ENCODE measurements at regions not wholly inside any gene's neighbourhood (a gene's known extent, or its start where the extent isn't known, plus 50 kb on each side); places are given as distances from the start of the nearest gene placed in this dataset.

- no peak overlapping the region for H3K27ac ChIP-seq (ENCODE audit: low read depth, low read length, poor library complexity, severe bottlenecking)
- H3K4me3 ChIP-seq (ENCODE audit: low read depth, low read length, poor library complexity, severe bottlenecking), result no peak overlapping the region
- POLR2A ChIA-PET (ENCODE audit: low non-redundant PET), result no interaction called here
- no peaks in the 10 kb centered on the region for H3K4me1 ChIP-seq (ENCODE audit: insufficient read depth, low read length, poor library complexity, severe bottlenecking)
- TF ChIP-seq CTCF (conservative IDR thresholded peaks at IDR 0.05; ENCODE audit: low read depth, low read length) (no peak), EZH2 (IDR thresholded peaks at IDR 0.05; ENCODE audit: borderline replicate concordance, low read depth, low read length, poor library complexity, severe bottlenecking) (no peak)
- CTCF ChIA-PET, result no interaction called here
- no peak for DNase-seq (ENCODE audit: low spot score)
- H3K9me3 ChIP-seq (ENCODE audit: low read depth, low read length, poor library complexity, severe bottlenecking), result peaks cover 18% of the 10 kb centered on the region
- no TSS peak for BruUV-seq (replicated peaks)
- H3K36me3 ChIP-seq (ENCODE audit: insufficient read depth, low read length, poor library complexity, severe bottlenecking), result no peaks in the 10 kb centered on the region
- intact Hi-C loops (cut with micrococcal nuclease; ENCODE audit: unreplicated experiment), result no loop called here
- no peaks in the 10 kb centered on the region for H3K27me3 ChIP-seq (replicated peaks; ENCODE audit: insufficient read depth, low read depth, low read length, poor library complexity)
Measured at GRCh38 chr17:70976447-70976846, 807.1 kb downstream of the KCNJ2 start.

- no peak overlapping the region for H3K27ac ChIP-seq (ENCODE audit: low read depth, low read length, poor library complexity, severe bottlenecking)
- H3K9me3 ChIP-seq (ENCODE audit: low read depth, low read length, poor library complexity, severe bottlenecking), result peaks cover 24% of the 10 kb centered on the region
- H3K27me3 ChIP-seq (replicated peaks; ENCODE audit: insufficient read depth, low read depth, low read length, poor library complexity), result no peaks in the 10 kb centered on the region
- no peak overlapping the region for H3K4me3 ChIP-seq (ENCODE audit: low read depth, low read length, poor library complexity, severe bottlenecking)
- TF ChIP-seq CTCF (conservative IDR thresholded peaks at IDR 0.05; ENCODE audit: low read depth, low read length) (no peak), EZH2 (IDR thresholded peaks at IDR 0.05; ENCODE audit: borderline replicate concordance, low read depth, low read length, poor library complexity, severe bottlenecking) (no peak)
- no peaks in the 10 kb centered on the region for H3K4me1 ChIP-seq (ENCODE audit: insufficient read depth, low read length, poor library complexity, severe bottlenecking)
- H3K36me3 ChIP-seq (ENCODE audit: insufficient read depth, low read length, poor library complexity, severe bottlenecking), result no peaks in the 10 kb centered on the region
- BruUV-seq (replicated peaks), result no TSS peak
- ChIA-PET CTCF (no interaction called here), POLR2A (ENCODE audit: low non-redundant PET) (no interaction called here)
- no peak for DNase-seq (ENCODE audit: low spot score)
- intact Hi-C loops (cut with micrococcal nuclease; ENCODE audit: unreplicated experiment), result no loop called here
Measured at GRCh38 chr17:70984873-70985272, 815.5 kb downstream of the KCNJ2 start.

GRCh38 chr17:70987867-70988340, 818.6 kb downstream of the KCNJ2 start:
- BruUV-seq (replicated peaks), result no TSS peak
- Histone ChIP-seq H3K9me3 (ENCODE audit: low read depth, low read length, poor library complexity, severe bottlenecking) (peaks cover 23% of the 10 kb centered on the region), H3K36me3 (ENCODE audit: insufficient read depth, low read length, poor library complexity, severe bottlenecking) (no peaks in the 10 kb centered on the region), H3K4me3 (ENCODE audit: low read depth, low read length, poor library complexity, severe bottlenecking) (no peak overlapping the region), H3K4me1 (ENCODE audit: insufficient read depth, low read length, poor library complexity, severe bottlenecking) (no peaks in the 10 kb centered on the region), H3K27me3 (replicated peaks; ENCODE audit: insufficient read depth, low read depth, low read length, poor library complexity) (no peaks in the 10 kb centered on the region), H3K27ac (ENCODE audit: low read depth, low read length, poor library complexity, severe bottlenecking) (no peak overlapping the region)
- intact Hi-C loops (cut with micrococcal nuclease; ENCODE audit: unreplicated experiment), result no loop called here
- no peak for DNase-seq (ENCODE audit: low spot score)
- no peak for TF ChIP-seq EZH2 (IDR thresholded peaks at IDR 0.05; ENCODE audit: borderline replicate concordance, low read depth, low read length, poor library complexity, severe bottlenecking)
- no peak for TF ChIP-seq CTCF (conservative IDR thresholded peaks at IDR 0.05; ENCODE audit: low read depth, low read length)
- POLR2A ChIA-PET (ENCODE audit: low non-redundant PET), result no interaction called here
- CTCF ChIA-PET, result no interaction called here
